OCI-LY7 (cell line): ENCODE measurements at regions not wholly inside any gene's neighbourhood (a gene's known extent, or its start where the extent isn't known, plus 50 kb on each side); places are given as distances from the start of the nearest gene placed in this dataset.

Source experiments
- CTCF ChIP-seq: fragments of 200-600 bp; sonication (generic); conservative IDR thresholded peaks from 2 replicates; pipeline ENCODE4 v1.5.1; 2014; ENCODE audit warnings: mild to moderate bottlenecking, antibody characterized with exemption, low read length, moderate library complexity, mixed read lengths
- EZH2phosphoT487 ChIP-seq: fragments of 200-600 bp; sonication (generic); IDR thresholded peaks from 2 replicates; pipeline ENCODE4 v1.6.1; 2018; ENCODE audit warnings: low read depth, borderline replicate concordance, mild to moderate bottlenecking, mixed run types, antibody characterized with exemption, low read length, moderate library complexity, mixed read lengths

GRCh38 chr3:144431134-144431533 is 459.5 kb downstream of the DIPK2A start:
- no peak for TF ChIP-seq CTCF
- TF ChIP-seq EZH2phosphoT487 = no peak
